ENCODE measurements at regions not wholly inside any gene's neighbourhood (a gene's known extent, or its start where the extent isn't known, plus 50 kb on each side); places are given as distances from the start of the nearest gene placed in this dataset.

- TF ChIP-seq POLR2AphosphoS5 (IDR thresholded peaks at IDR 0.05; ENCODE audit: low read depth, low read length) (no peak), REST (IDR thresholded peaks at IDR 0.05; ENCODE audit: insufficient read depth in 1 of 2, low read depth in 2 of 2, low read length in 2 of 2) (no peak)
Observed at GRCh38 chr14:65294816-65295215, 117.7 kb upstream of the FUT8 start.
